ENCODE measurements at regions not wholly inside any gene's neighbourhood (a gene's known extent, or its start where the extent isn't known, plus 50 kb on each side); places are given as distances from the start of the nearest gene placed in this dataset.

DNA sequence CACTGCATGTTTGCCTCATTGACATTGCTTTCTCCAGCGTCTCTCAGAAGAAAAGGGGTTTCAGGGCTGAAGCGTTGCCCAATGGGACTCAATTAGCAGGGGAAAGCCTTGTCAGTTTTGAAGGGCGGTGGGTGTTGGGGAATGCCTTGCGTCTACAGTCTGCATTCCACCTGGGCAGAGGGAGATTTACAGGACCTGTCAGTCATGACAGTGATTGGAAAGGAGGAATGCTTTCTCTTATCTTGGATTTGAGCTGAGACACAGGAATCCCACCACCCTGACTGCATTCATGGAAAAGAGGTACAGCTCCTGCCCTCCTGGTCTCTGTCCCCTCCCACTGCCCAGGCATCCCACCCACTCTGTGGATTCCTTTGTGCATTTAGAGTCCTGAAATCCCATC, 123.9 kb downstream of the ACKR3 start:
- no peak for DNase-seq

DNA sequence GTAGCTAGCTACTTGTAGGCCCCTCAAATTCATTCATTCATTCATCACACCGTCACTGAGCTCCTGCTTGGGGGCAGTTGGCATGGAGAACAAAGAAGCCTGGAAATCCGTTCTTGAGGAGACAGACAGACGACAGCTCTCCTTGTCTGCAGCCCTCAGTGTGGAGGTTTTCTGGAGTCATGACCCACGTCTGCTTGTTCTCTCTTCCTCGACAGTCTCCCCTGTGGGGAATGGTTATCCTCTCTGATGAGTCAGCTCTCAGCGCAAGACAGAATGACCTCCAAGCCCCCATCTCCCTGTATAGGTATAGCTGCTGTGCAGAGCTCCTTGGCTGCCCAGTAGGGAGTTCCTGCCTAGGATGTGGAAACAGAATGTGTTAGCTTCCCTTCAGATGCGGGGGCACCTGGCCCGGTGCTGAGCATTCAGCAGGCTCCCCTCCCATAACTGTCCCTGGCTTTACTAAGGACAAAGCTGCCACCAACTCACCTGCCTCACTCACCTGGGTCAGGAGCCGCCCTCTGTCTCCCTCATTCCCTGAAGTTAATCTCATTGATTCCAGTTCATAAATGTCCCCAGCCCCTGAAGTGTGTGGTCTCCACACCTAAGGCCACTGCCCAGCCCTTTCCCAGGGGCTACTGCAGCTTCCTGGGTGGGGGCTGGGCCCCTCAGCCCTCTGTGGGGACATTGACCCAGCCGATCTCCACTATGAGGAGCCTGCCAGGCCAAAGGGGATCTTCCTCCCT, 124.7 kb downstream of the ACKR3 start:
- DNase-seq = no peak

DNA sequence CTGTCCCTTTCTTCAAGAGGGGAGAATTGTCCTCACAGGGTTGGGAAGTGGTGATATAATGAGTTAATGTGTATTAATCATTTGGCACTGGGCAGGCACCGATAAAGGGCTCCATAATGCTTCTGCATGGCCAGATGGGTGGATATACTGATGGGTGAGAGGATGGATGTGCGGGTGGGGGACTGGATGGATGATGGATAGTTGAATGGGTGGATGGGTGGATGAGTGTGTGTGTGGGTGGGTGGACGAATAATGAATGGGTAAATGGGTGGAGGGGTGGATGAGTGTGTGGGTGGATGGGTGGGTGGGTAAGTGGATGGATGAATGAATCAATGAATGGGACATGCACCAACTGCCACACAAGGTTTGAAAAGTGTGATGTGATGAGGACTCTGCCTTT, 127.2 kb downstream of the ACKR3 start:
- no peak for DNase-seq

DNA sequence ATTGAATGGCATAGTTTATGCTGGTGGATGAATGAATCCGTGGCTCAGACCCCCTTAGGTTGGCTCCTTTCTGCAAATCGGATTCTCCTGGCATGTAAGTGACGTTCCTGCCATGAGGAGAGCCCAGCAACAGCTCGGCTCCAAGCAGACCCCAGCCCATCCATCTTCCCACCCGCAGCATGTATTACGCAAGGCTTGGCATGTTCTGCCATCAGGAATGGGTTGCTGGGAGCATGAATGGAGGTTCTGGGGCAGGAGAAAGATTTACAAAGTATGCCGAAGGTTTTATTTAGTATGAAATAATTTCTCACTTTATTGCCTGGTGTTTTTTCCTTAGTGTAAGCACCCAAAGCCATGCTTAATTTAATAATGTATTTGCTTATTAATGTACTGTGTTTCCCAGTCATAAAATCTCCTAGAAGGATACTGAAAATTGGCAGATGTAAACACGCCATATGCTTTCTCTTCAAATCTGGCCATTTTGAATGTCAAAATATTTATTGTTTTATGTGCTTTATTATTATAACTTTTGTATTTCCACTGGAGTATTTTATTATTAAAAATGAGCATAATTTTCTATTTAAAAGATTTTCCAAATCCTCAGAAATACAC, 128.5 kb downstream of the ACKR3 start:
- no peak for DNase-seq

DNA sequence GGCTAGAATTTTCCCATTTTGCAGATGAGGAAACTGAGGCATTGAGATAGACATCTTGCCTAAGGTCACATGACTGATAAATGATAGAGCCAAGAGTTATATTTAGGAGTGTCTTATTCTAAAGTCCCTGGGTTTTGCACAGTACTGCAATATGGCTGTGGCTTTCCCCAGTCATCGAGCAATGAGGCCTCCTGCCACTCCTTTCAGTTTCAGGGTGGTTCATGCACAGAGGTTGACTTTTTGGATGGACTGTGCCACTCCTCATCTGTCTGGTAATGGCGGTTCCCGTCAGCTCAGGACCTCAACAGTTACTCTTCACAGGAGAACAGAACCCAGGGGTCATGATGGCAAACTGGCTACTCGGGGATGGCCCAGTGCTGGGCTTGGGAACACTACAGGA, 131.1 kb downstream of the ACKR3 start:
- DNase-seq = no peak

DNA sequence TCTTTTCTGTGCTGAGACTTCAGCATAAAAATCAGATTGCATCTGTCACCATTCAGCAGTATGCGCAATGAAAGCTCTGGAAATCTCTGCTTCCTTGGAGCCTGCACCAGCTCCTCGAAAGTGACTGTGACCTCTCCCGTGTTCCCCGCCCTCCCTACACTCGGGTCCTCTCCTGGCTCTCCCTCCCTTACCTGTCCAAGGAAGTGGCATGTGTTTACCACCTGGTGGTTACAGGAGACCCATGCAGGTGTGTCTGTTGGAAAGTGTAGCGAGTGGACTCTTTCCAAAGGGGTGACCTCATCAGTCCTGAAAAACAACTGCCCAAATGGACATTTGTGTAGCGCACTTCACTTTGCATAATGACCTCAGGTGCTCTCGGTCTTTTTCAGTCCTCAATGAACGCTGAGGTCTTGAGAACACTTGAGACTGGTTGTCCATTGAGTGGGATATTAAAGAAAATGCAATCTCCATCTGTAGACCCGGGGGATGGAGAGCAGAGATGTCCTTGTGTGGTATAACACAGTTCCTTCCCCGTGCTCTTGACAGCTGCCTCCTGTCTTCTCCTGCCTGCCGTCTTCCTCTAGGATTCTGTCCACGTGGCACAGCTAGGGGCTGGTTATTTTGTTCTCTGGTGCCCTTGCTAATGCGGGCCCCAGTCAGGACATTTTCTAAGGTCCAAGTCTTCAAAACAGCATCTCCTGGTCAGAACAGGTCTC, 133.2 kb downstream of the ACKR3 start:
- DNase-seq = peak; percentile 82

DNA sequence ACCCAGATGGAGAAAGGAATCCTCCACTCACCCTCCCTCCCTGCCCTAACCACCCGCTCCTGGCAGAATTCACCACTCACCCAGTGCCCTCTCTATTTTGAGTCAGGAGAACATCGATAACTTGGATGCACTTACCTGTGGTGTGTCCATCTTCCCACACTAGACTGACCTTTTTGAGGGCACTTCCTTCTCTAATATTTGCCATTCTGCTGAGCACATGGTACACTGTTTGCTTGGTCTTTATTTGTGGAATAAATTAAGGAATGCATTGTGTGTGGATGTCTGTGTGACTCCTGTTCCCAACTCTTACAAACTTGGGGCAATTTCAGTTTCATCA, 133.7 kb downstream of the ACKR3 start:
- no peak for DNase-seq

DNA sequence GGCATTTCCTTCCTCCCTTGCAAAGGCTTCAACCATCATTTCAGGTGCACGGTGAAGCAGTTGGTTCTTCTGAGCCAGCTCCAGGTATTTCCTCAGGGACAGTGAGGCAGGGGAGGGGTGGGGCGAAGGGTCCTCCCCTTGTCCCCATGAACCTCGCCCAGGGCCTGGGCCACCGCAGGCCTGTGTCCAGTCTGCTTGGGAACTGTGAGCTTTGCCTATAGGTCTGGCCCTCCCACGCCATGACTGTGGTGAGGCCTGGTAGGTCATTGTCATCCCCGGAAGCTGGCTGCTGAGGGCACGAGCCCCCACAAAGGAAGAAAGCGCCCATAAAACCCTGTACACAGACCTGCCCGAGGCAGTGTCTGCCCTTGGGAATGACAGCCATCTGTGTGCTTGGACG, 134.3 kb downstream of the ACKR3 start:
- no peak for DNase-seq

DNA sequence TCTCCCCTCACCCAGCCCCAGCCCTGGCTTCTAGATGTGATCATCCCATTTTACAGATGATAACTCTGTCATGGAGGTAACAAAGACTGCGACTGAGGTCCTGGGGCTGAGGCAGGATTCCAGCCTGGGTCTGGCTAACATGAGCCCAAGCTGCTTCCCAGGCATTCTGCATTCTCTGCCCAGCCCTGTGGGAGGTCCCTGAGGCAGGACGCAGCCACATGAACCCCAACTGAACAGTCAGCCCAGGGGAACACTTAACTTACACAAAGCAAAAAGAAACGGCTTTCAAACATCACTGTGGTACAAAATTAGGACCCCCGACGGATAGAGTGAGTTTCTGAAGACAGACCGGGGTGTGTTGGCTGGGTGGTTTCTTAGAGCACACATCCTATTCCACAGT, 135.3 kb downstream of the ACKR3 start:
- no peak for DNase-seq

DNA sequence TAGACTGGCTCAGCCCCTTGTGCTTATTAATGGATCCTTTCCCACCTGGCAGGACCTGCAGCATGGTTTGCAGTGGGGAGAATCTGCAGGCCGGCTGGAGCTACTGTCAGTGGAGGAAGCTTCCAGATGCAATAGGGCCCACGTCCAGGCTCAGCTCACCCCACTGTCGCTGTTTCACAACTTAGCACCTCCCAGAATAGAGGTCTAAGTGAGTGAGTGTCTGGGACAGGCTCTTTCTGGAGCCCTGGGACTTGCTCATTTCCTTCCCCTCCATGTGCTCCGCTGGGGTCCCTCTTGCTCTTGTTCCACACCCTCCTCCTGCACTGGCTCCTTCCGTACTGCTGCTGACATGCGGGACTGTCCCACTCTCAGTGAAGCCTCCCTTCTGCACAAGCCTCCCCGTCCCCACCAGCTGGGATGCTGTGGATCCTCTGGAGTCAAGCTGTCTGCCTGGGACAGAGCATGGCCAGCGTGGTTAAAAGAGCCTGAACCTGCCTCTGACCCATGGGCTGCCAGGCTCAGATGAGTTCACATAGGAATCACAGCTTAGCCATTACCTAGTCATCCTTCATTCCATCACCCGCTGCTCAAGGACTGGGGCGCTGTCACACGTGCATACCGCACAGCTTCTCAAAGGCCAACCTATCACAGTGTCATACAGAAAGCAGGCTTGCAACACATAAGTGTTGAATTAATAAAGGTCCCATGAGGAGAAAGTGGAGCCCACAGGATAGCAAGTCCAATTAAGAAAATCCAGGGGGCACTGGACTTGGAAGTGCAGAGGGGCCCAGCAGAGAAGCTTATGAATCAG, 135.9 kb downstream of the ACKR3 start:
- DNase-seq = no peak

DNA sequence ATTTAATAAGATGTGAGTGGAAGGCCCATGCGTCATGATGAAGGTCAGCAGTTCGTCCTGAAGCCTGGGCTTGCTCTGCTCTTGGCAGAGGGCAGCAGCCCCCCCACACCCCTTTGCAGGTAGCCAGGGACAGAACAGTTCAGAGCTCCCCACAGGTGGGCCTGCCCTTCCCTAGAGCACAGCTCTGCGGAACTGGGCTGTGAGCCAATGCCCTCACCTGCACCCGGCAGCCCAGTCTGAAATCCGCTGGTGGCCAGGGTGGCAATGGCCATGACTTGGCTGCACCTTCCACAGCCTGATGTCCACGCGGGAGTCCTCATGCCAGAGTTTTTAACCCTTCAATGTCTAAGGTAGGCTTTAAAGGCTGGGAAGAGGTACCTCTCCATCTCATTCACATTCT, 136.7 kb downstream of the ACKR3 start:
- DNase-seq = peak; percentile 36

DNA sequence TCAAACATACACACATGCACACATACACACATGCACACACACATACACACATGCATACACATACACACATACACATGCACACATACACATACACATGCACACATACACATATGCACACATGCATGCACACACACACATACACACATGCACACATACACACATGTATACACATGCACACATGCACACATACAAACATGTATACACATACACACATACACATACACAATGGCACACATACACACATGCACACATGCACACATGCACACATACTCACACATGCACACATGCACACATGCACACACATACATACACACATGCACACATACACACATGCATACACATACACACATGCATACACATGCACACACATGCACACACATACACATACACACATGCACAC, 137.2 kb downstream of the ACKR3 start:
- no peak for DNase-seq

DNA sequence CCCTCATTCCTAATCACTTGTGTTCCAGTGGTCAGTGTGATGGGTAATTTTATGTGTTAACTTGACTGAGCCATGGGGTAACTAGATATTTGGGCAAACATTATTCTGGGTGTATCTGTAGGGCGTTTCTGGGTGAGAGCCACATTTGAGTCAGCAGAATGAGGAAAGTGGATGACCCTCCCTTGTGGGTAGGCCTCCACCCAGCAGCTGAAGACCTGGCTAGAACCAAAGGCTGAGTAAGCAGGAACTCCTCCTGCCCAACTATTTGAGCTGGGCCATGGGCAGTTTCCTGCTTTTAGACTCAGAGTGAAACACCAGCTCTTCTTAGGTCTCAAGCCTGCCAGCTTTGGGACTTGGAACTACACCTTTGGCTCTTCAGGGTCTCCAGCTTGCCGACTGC, 141.8 kb downstream of the ACKR3 start:
- no peak for DNase-seq

DNA sequence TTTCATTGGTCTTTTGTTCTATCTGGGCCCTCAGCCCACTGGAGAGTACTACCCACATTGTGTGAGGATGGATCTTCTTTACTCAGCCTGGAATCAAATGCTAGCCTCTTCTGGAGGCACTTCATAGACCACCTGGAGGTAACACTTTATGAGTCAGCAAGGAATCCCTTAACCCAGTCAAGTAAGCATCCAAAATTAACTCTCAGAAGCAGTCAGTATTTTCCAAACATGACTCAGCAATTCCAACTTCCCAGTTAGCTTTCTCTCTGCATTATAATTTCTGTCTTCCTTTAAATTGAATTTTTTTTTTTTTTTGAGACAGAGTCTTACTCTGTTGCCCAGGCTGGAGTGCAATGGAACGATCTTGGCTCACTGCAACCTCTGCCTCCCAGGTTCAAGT, 142.7 kb downstream of the ACKR3 start:
- DNase-seq = no peak

DNA sequence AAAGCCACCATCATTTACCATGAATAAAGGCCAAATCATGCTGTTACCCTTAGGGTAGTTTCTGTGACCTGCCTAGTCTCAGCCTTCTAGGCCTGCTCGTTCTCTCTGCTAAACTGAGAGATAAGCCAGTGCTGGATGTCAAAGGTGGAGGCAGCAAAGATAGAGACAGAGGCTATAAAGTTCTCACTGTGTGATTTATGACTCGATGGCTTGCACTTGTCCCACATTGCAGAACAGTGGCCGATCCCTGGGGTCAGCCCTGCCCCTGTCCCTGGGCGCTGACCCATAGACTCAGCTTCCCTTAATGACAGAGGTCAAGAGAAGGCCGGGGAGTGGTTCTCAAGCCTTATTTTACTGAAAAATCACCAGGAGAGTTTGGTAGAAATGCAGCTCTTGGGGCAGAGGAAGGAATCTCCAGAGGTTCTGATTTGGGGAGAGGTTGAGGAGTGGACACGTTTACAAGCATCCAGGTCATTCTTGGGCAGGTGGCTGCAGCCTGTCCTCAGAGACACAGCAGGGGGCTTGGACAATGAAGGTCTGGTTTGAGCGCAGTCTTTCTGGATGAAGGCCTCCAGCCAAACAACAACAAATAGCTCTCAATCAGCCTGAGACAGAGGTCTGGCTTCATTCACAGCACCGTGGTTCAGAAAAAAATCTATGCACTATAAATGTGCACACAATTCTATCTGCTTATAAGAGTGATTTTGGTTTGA, 143.5 kb downstream of the ACKR3 start:
- DNase-seq = no peak

DNA sequence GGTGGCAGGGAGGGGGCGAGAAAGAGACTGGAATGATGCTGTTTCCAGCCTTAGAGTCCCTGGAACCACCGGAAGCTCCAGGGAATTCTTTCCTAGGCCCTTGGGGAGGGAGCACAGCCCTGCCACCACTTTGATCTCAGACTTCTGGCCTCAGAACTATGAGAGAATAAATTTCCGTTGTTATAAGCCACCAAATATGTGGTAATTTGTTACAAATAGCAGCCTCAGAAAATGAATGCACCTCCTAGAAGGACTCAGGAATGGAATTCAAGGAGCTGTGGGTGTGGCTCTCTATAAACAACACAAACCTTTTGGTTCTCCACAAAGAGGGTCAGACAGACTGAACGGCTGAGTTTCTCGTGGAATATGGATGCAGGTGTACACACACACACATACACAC, 144.5 kb downstream of the ACKR3 start:
- DNase-seq = no peak

DNA sequence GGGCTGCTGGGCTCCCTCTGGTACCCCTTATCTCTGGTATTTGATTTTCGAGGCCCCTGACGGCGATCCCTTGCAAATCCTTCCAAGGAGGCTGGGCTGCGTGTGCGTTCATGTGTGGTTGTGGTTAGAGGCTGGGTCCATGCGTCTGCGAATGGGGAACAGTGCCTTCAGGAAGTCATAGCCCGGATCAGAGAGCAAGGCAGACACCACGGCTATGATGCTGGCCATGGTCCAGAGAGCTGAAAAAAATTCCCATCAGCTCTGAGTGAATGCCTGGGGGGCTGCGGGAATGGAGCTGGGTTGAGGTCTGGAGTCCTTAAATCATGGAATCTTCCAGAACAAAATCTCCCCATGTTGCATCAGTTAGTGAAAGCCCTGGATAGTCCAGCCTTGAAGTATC, 145.5 kb downstream of the ACKR3 start:
- DNase-seq = no peak

DNA sequence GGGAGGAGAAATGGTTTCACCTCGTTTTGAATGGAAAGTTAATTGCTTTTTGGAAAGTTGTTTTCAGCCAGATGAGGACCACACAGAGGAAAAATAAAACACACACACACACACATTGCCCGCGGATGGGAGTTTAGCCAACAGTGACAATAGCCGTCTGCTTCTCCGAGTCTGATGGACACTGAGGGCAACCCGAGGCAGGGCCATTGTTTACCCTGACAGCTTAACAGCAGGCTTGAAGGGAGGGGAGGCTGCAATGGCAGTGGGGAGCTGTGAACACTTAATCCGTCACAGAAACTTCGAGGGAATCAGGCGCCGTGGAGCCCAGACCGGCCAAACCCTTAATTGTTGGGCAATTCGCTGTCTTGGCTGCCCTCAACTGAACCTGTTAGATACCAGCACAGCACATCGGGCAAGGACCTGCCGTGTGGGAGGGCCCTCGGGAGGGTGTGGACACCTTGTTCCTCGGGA, 145.9 kb downstream of the ACKR3 start:
- DNase-seq = no peak

DNA sequence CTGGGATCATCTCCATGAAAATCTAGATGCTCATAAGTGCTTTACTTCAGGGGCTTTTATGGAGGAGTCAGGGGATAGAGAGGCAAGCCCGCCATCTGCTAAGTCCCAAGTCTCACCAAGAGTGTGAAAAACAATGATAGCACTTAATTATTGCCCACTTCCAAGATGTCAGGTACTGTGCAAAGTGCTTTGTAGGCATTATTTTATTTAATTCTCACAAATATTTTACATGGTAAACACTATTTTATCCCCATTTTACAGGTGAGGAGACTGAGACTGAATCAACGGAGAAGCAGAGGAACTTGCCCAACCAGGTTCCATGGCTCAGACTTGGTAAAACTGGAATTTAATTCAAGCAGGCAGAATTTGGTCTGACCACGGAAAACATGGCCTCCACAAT, 147.5 kb downstream of the ACKR3 start:
- DNase-seq = no peak

DNA sequence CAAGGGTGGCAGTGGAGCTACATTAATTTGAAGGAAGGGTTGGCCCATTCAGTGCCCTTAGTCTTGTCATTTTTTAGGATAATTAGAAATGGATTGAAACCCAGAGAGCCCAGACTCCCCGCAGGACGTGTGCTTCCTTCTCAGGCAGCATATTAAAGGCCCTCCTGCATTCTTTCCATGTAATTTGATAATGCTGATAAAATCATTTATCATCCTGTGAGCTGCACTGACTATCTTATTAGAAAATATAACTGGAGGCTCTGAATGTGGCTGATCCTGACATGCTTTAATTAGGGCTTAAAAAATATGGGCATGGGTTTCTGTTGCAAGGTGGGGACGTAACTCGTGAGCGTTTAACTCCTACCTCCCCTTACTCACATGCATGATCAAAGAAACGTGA, 148.1 kb downstream of the ACKR3 start:
- DNase-seq = no peak

DNA sequence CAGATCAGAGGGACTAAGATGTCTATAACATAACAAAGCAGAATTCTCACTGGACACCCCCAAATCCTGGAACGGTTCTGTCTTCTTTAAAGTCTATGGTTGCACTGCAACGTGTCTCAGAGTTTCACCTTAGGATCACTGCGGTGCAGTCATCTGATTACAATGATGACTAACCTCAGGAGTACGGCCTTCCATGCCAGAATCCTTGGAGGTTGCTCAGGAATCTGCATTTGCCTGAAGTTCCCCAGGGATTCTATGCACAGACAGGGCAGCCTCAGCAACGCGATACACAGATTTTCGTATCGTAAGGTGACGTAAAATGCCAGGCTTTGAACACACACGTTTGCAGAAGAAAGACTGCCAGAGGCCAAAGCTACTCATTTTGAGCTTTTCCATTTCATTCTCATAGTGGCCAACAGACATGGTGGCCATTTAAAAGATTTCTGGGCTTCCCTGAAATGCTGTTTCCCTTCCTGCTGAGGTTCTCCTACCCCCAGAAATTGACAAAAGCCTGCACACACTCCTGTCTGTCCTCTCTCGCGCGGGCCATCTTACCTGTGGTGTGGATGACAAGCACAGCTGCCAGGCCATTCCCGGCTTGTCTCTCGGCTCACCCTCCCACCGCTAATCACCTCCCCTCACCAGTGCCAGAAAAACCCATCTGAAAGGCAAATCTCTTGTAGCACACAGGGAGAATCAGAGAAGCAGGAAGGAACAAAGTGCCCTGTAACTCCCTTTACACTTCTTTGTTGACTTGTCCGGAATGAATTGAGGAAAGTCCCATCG, 148.8 kb downstream of the ACKR3 start:
- no peak for DNase-seq

DNA sequence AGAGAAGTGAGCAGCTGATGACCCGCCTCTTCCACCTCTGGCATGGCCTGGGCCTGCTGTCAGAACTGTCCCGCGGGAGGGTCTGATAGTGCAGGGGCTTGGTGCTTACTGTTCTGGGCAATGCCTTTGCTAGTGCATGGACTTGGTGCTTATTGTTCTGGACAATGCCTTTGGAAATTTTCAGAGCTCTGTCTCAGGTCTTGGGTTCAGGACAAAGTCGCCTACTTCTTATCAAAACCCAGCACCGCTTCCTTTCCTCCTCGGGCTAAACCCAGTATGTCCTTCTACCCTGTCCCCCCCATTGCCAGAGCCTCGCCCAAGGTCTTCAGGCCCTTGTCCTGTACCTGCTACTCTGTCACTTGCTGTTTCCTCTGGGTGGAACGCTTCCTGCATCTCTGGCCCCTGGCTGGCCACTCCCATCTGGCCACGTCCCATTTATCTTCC, 149.6 kb downstream of the ACKR3 start:
- no peak for DNase-seq

Data from NCI-H2029 treated with DMSO at 0.1 percent for 48 hours (cell line).